OCI-LY3 (cell line): ENCODE measurements at regions not wholly inside any gene's neighbourhood (a gene's known extent, or its start where the extent isn't known, plus 50 kb on each side); places are given as distances from the start of the nearest gene placed in this dataset.

Experiments used
- H2AFZ ChIP-seq: fragments of 200-600, 300-600 bp; shearing (Covaris generic); 2 replicates; pipeline ENCODE4 v1.6.0; 2014; ENCODE audit warnings: antibody characterized with exemption, low read depth, low read length
- H3K27ac ChIP-seq: fragments of 200-600, 300-600 bp; sonication (generic); 2 replicates; pipeline ENCODE4 v1.5.1; 2014; ENCODE audit warnings: mild to moderate bottlenecking, low read length, moderate library complexity, mixed read lengths
- H3K27me3 ChIP-seq: fragments of 200-600, 300-600 bp; sonication (generic); 2 replicates; pipeline ENCODE4 v1.6.1; 2014; ENCODE audit warnings: low read depth, low read length, mixed read lengths
- H3K36me3 ChIP-seq: fragments of 200-600, 300-600 bp; sonication (generic); replicated peaks from 2 replicates; pipeline ENCODE3; 2014; ENCODE audit warnings: low read depth, low read length, mixed read lengths
- H3K4me1 ChIP-seq: fragments of 300-600, 200-600 bp; sonication (generic); 2 replicates; pipeline ENCODE4 v1.6.1; 2014; ENCODE audit warnings: low read length, mixed read lengths
- H3K4me2 ChIP-seq: fragments of 200-600, 300-600 bp; sonication (generic); 2 replicates; pipeline ENCODE4 v1.6.1; 2014; ENCODE audit warnings: low read length, mixed read lengths
- H3K4me3 ChIP-seq: fragments of 300-600, 200-600 bp; sonication (generic); 2 replicates; pipeline ENCODE4 v1.5.1; 2014; ENCODE audit warnings: antibody characterized with exemption, mild to moderate bottlenecking, low read length, moderate library complexity
- H3K79me2 ChIP-seq: fragments of 300-600, 200-600 bp; shearing (Covaris generic); 2 replicates; pipeline ENCODE4 v1.6.1; 2014; ENCODE audit warnings: mild to moderate bottlenecking, low read length, mixed read lengths
- H3K9ac ChIP-seq: fragments of 300-600, 200-600 bp; shearing (Covaris generic); 2 replicates; pipeline ENCODE4 v1.6.0; 2014; ENCODE audit warnings: mild to moderate bottlenecking, low read length, moderate library complexity
- H3K9me3 ChIP-seq: fragments of 200-600, 300-600 bp; shearing (Covaris generic); 2 replicates; pipeline ENCODE4 v1.6.1; 2014; ENCODE audit warnings: low read length, mixed read lengths; ENCODE audit not compliant: insufficient read depth
- H4K20me1 ChIP-seq: fragments of 200-600, 300-600 bp; sonication (generic); 2 replicates; pipeline ENCODE4 v1.6.1; 2016; ENCODE audit warnings: low read length, mixed read lengths; ENCODE audit not compliant: insufficient read depth
- EZH2phosphoT487 ChIP-seq: fragments of 200-600 bp; shearing (Covaris generic); IDR thresholded peaks from 2 replicates; pipeline ENCODE4 v1.6.1; 2018; ENCODE audit warnings: antibody characterized with exemption, mixed run types, low read depth
- TF ChIP-seq, protein P1 (sequence below): fragments of 200-600, 300-600 bp; sonication (generic); IDR thresholded peaks from 2 replicates; pipeline ENCODE4 v1.5.1; 2014; ENCODE audit warnings: antibody characterized with exemption, low read length, low read depth

- Histone ChIP-seq H3K79me2 (no peaks in the 10 kb centered on the region), H3K27ac (no peak overlapping the region), H4K20me1 (no peaks in the 10 kb centered on the region), H3K36me3 (no peaks in the 10 kb centered on the region), H2AFZ (no peak overlapping the region), H3K27me3 (no peaks in the 10 kb centered on the region), H3K9ac (no peak overlapping the region), H3K4me2 (no peak overlapping the region), H3K4me3 (no peak overlapping the region), H3K4me1 (no peaks in the 10 kb centered on the region), H3K9me3 (no peaks in the 10 kb centered on the region)
- TF ChIP-seq, protein P1, sequence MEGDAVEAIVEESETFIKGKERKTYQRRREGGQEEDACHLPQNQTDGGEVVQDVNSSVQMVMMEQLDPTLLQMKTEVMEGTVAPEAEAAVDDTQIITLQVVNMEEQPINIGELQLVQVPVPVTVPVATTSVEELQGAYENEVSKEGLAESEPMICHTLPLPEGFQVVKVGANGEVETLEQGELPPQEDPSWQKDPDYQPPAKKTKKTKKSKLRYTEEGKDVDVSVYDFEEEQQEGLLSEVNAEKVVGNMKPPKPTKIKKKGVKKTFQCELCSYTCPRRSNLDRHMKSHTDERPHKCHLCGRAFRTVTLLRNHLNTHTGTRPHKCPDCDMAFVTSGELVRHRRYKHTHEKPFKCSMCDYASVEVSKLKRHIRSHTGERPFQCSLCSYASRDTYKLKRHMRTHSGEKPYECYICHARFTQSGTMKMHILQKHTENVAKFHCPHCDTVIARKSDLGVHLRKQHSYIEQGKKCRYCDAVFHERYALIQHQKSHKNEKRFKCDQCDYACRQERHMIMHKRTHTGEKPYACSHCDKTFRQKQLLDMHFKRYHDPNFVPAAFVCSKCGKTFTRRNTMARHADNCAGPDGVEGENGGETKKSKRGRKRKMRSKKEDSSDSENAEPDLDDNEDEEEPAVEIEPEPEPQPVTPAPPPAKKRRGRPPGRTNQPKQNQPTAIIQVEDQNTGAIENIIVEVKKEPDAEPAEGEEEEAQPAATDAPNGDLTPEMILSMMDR: no peak
- no peak for TF ChIP-seq EZH2phosphoT487
Measured at GRCh38 chr6:18741741-18742140, 354.6 kb downstream of the RNF144B start.

- Histone ChIP-seq H3K36me3 (no peaks in the 10 kb centered on the region), H2AFZ (no peak overlapping the region), H3K9me3 (no peaks in the 10 kb centered on the region), H3K27me3 (no peaks in the 10 kb centered on the region), H3K79me2 (no peaks in the 10 kb centered on the region), H3K4me2 (no peak overlapping the region), H3K27ac (no peak overlapping the region), H3K4me3 (no peak overlapping the region), H3K4me1 (no peaks in the 10 kb centered on the region), H4K20me1 (no peaks in the 10 kb centered on the region), H3K9ac (no peak overlapping the region)
- TF ChIP-seq, protein P1: no peak
Measured at GRCh38 chr6:18742406-18742805, 355.3 kb downstream of the RNF144B start.

GRCh38 chr6:18746727-18747126, 359.6 kb downstream of the RNF144B start:
- Histone ChIP-seq H3K36me3 (peaks cover 3% of the 10 kb centered on the region), H3K4me2 (no peak overlapping the region), H3K9ac (no peak overlapping the region), H4K20me1 (no peaks in the 10 kb centered on the region), H3K4me1 (peaks cover 24% of the 10 kb centered on the region), H3K9me3 (no peaks in the 10 kb centered on the region), H3K27me3 (0 out of 2 replicates have a peak, but pooled peaks cover 2% of the 10 kb centered on the region), H2AFZ (no peak overlapping the region), H3K27ac (no peak overlapping the region), H3K79me2 (no peaks in the 10 kb centered on the region), H3K4me3 (no peak overlapping the region)
- TF ChIP-seq, protein P1: no peak
- TF ChIP-seq EZH2phosphoT487: no peak

DNA sequence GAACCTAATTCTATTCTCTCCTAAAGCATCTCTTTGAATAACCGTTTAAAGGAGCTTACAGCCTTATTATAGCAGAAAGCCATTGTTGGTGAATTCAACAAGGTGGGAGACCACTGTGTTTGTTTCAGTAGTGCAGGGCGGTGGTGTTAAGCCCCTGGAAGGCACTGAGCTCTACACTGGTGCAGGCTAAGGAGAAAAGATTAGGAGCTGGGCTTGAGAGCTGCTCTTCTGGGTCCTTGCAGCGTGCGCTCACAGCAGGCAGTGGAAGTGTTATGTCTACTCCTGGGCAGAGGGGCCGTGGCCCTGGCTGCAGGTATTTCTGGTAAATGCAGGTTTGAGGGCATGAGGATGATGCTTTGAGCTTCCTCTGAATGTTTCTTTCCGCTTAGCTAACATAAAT, 361.2 kb downstream of the RNF144B start:
- Histone ChIP-seq H2AFZ (no peak overlapping the region), H3K79me2 (no peaks in the 10 kb centered on the region), H3K9me3 (no peaks in the 10 kb centered on the region), H3K36me3 (peaks cover 3% of the 10 kb centered on the region), H3K27ac (no peak overlapping the region), H3K4me2 (no peak overlapping the region), H3K4me3 (no peak overlapping the region), H3K27me3 (0 out of 2 replicates have a peak, but pooled peaks cover 2% of the 10 kb centered on the region), H3K4me1 (peaks cover 25% of the 10 kb centered on the region), H3K9ac (no peak overlapping the region), H4K20me1 (no peaks in the 10 kb centered on the region)
- TF ChIP-seq EZH2phosphoT487: no peak
- TF ChIP-seq, protein P1: no peak
